ENCODE measurements at regions not wholly inside any gene's neighbourhood (a gene's known extent, or its start where the extent isn't known, plus 50 kb on each side); places are given as distances from the start of the nearest gene placed in this dataset.
"Not testable (repeated sequence)": the region's sequence is repeated elsewhere in the genome, so short reads cannot be mapped to it uniquely, and the experiment has no call there.

DNA sequence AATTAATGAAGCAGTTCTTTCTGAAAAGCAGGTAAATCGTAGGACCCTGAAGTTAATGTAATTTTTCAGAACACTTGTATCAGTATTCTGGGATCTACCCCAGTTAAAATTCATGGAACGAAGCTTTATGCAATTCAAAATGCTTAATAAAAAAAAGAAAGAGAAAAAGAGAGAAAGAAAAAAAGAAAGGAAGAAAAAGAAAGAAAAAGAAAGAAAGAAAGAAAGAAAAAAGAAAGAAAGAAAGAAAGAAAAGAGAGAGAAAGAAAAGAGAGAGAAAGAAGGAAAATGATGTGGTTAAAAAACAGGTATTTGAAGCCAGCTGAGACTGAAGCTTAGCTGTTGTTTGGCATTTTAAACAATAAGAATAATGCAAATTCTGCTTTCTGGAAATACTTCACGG lies 427.4 kb upstream of the AKR1E2 start:
- intact Hi-C loops (cut with DNase I, micrococcal nuclease) = no loop called here
- no peak for ATAC-seq
- no peak for DNase-seq

DNA sequence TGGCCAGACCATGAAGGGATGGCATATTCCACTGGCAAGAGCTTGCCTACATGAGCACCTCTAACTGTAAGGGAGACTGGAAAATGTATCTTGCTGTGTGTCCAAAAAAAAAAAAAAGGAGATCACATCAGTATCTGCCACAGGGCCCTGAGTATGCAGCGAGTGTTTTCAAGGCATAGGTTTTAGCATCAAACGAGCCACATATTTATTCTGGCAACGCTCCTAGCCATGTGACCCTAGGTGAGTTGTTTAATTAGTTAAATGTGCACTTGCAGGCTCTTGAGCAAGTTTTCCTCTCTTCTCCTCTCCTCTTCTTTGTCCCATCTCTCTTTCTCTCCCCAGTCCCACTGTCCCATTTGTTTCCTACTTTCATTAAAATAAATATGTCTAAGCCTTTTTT lies 428.7 kb upstream of the AKR1E2 start:
- ATAC-seq (no peak), DNase-seq (no peak)
- intact Hi-C loops (cut with DNase I, micrococcal nuclease) = no loop called here

- DNase-seq = no peak
- no peak for ATAC-seq
- intact Hi-C loops (cut with DNase I, micrococcal nuclease) = no loop called here
These were observed 429.4 kb upstream of the AKR1E2 start for GRCh38 chr10:4396401-4397283.

- intact Hi-C loops (cut with DNase I, micrococcal nuclease) = no loop called here
- DNase-seq = no peak
- ATAC-seq = no peak
These were observed 430.3 kb upstream of the AKR1E2 start for GRCh38 chr10:4395731-4396130.

DNA sequence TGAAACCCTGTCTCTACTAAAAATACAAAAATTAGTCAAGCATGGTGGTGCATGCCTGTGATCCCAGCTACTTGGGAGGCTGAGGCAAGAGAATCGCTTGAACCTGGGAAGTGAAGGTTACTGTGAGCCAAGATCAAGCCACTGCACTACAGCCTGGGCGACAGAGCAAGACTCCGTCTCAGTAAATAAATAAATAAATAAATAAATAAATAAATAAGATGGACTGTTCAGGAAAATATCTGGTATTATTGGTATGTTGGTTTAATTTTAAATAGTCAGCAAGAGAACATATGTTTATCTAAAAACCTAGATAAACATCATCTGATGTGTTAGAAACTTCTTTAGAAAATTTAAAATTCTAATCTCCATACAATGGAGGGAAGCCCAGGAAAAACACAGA lies 431.6 kb upstream of the AKR1E2 start:
- ATAC-seq; intact Hi-C loops (cut with DNase I, micrococcal nuclease); DNase-seq: not testable (repeated sequence)

DNA sequence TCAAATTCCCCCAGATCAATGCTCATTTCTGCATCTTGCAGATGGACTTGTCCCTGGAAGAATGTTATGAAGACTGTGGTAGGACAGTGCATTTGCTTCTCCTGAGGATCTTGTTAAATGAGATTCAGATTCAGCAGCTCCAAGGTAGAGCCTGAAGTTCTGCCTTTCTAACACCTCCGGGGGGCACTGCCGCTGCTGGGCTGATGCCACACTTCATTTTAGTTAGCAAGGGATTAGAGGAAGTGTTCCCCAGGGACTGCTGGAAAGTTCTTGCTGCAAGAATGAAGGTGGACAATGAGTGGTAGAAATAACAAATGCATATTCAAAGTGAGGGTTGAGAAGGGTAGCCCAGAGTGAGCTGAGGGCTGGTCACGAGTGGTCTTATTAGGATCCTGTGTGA lies 434.3 kb upstream of the AKR1E2 start:
- intact Hi-C loops (cut with DNase I, micrococcal nuclease) = no loop called here
- no peak for ATAC-seq
- no peak for DNase-seq

DNA sequence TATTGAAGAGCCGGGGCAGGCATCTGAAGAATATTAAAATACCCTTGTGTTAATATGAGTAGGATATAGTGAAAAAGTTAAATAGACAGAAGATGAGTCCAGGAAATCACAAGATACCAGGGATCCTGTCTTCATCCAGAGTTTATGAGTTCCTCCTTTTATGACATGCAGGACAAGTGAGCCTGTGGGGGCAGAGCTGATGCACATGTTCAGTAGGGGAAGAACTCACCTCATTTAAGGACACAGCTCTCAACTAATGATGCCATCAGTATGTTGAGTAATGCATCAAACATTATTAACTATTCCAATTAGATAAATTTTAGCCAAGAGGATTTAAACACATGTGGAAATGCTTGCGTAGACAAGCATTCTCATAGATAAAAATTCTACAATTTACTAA lies 435.8 kb upstream of the AKR1E2 start:
- DNase-seq (no peak), ATAC-seq (no peak)
- intact Hi-C loops (cut with DNase I, micrococcal nuclease) = no loop called here

GRCh38 chr10:4385231-4385870 lies 440.7 kb upstream of the AKR1E2 start:
- no peak for DNase-seq
- no peak for ATAC-seq
- intact Hi-C loops (cut with DNase I, micrococcal nuclease) = no loop called here

DNA sequence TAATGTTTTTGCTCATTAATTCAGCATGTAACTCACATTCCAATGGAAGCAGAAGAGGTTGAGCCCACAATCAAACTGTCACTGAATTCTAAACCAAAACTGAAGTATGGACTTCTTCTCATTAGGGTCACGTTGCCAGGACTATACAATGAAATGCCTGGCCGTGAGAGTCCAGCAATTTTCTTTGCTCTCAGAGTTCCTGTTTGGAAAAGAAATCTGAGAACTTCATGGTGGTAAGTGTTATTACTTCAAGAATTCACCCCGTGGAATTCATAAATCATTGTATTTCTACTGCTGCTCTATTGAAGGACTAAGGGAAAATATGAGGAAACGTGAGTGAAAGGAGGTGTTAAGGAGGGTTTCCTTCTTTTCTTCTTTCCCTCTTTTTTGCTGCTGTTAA lies 441.8 kb upstream of the AKR1E2 start:
- no peak for ATAC-seq
- DNase-seq = no peak
- intact Hi-C loops (cut with DNase I, micrococcal nuclease) = no loop called here

DNA sequence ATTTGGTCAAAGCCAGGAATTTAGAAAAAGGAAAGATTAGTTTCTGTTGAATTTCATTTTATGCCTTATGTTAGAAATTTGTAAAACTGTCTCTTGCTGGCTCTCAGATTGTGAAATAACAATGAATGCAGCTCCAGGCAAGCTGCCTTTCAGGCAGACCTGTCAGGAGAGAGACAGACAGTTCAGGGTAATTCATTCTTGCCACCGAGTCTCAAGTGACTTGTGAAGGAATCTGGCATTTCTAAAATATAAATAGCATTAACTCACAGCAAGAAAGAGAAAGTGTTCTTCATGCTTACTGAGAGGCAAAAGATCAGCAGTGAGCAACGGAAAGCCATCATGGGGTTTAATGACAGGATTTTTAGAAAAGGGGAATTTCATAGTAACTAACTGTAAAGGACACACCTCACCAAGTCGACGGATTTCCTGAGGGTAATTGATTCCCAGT lies 442.3 kb upstream of the AKR1E2 start:
- intact Hi-C loops (cut with DNase I, micrococcal nuclease) = no loop called here

DNA sequence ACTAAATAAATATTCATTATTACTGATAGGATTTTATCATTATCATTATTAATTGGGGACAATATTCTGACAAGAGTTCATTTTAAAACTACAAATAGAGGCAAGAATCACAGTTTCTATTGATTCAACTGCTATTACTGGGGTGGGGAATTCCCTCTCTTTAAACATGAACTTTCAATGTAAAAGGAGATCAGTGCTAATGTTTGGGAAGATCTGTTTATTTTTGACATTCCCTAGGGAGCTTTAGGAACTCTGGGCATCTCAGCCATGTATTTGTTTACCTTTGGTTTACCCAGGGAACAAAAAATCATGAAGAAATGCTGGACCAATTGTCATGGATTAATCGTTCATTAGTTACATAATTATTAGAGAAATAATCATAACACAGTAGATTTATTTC lies 443.2 kb upstream of the AKR1E2 start:
- ATAC-seq = no peak
- no peak for DNase-seq
- intact Hi-C loops (cut with DNase I, micrococcal nuclease) = no loop called here

More for the DNA sequence above, 442.3 kb upstream of the AKR1E2 start:
- ATAC-seq = no peak
- no peak for DNase-seq

DNA sequence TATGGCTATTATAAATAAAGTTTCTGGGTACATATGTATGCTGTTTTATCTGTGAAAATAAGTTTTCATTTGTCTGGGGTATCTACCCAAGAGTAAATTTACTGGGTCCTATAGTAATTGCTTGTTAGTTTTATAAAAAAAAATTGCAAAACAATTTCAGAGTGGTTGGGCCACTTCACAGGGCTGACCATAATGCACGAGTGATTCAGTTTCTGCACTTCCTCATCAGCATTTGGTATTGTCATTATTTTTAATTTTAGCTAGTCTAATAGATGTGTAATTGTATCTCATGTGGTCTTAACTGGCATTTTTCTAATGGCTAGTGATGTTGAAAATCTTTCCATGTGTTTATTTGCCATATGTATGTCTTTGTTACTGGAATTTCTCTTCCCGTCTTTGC lies 452.4 kb upstream of the AKR1E2 start:
- no peak for ATAC-seq
- intact Hi-C loops (cut with DNase I, micrococcal nuclease) = no loop called here
- no peak for DNase-seq

- ATAC-seq (no peak), DNase-seq (no peak)
- intact Hi-C loops (cut with DNase I, micrococcal nuclease) = no loop called here
These were observed 452.9 kb upstream of the AKR1E2 start for GRCh38 chr10:4373098-4373497.

DNA sequence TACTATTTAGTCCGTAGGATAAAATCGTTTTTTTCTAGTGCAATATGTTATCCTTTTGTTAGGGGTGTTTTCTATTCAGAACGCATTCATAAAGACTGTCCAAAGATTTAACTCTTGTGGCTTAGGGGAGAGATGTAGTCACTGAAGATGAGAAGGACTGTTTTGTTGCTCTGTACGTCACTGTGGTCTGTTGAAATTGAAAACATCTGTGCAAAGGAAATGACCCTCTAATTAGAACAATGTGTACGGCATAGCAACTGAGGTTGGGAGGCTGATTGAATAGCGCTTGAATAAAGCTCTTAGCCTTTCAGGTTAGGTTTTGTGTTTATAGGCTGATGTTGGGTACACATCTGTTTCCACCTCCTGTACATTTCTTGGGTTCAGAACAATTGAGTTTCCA lies 453.4 kb upstream of the AKR1E2 start:
- DNase-seq (no peak), ATAC-seq (peak; percentile 37)
- intact Hi-C loops (cut with DNase I, micrococcal nuclease) = no loop called here

DNA sequence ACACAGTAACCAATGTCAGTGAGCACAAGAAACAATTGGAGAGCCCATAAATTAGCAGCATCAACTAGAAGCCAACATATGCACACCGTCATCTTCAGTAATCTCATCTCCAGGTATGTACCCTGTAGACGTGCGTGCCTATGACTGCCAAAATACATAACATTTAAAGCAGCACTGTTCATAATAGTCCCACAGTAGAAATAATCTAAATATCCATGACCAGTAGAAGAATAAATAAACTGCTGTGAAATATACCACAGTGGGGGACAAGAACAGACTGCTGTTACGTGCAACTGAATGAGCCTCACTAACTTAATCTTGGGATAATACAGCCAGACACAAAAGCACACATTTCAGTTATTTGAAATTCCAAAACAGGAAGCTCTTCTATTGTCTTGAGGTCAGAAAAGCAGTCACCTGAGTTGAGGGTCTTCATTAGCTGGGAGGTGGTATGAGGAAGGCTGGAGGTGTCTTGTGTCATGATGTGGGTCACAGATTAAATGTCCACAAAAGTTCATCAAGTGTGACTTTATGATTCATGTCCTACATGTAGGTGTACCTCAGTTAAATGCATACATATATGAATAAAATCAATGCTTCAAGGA lies 454.2 kb upstream of the AKR1E2 start:
- ATAC-seq = no peak
- no peak for DNase-seq
- intact Hi-C loops (cut with DNase I, micrococcal nuclease) = no loop called here

DNA sequence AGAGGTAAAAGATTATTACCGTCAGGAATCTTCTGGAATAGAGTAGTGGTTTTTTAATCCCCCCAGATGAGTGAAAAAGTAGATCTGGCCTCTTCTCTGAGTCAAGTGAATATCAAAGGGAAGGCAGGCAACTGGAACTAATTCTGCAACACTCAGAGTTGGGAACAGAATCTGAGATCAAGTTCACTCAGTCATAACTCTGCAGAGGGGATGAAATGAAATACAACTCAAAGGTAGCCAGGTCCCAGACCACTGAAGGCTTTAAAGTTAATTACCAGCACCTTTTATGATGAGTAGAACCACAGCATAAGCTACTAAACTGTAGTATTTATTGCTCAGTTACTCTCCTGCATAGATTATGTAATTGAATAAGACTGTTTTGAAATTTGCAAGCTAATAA lies 455.6 kb upstream of the AKR1E2 start:
- intact Hi-C loops (cut with DNase I, micrococcal nuclease) = no loop called here
- no peak for ATAC-seq
- DNase-seq = no peak

DNA sequence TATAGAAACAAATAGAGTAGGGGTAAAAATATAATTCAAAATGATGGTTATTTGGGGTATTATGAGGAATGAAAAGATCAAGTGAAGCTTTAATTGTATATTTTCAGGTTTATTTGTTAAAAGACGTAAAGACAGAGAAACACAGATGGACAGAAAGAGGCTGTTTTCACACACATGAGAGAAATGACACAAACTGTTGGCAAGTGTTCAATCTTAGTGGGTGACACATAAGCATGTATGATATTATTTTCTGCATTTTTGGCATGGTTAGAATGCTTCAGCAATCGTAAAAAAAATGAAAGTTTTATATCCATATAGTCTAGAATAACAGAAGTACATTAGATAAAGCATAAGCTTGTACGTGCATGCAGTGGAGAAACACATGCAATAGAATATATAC lies 464.4 kb upstream of the AKR1E2 start:
- no peak for DNase-seq
- ATAC-seq = no peak
- intact Hi-C loops (cut with DNase I, micrococcal nuclease) = no loop called here

DNA sequence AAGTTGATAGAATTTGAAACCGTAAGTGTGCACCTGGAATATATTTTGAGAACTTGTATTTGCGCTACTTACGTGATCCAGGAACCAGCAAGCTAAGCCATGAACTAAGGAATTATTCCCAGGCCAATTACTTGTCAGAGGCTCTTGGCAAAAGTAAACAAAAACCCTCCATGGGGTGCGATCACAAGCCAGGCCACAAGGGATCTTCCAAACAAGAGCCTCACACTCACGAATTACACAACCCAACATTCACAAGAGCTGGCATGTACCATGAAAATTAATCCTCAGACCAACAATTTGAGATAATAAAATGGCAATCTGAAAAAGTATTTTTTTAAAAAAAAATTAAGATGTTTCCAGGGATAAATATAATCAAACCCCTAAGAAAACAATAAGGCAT lies 467.0 kb upstream of the AKR1E2 start:
- no peak for ATAC-seq
- intact Hi-C loops (cut with DNase I, micrococcal nuclease) = no loop called here
- no peak for DNase-seq

GRCh38 chr10:4357911-4358310 lies 468.1 kb upstream of the AKR1E2 start:
- intact Hi-C loops (cut with DNase I, micrococcal nuclease) = no loop called here
- no peak for ATAC-seq
- DNase-seq = no peak

DNA sequence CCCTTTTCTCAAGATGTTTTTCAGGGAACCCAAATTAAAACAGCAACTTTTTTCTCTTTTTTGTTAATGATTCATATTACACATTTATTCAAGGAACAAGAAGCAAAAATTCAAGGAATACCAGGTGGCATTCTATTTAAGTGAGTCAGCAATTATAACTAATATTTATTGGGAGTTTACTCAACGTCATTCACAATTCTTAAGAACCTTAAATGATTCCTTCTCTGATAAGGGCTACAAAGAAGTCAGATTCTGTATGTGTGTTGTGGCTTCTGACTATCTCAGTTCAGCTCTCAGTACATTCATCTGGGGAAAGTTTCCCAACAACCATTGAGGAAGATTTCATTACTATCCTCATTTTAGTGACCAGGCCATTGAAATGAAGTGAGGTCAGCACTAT lies 470.7 kb upstream of the AKR1E2 start:
- no peak for ATAC-seq
- DNase-seq = no peak
- intact Hi-C loops (cut with DNase I, micrococcal nuclease) = no loop called here
